Thymus (tissue), 11 donors: ENCODE measurements at regions not wholly inside any gene's neighbourhood (a gene's known extent, or its start where the extent isn't known, plus 50 kb on each side); places are given as distances from the start of the nearest gene placed in this dataset.
"Not testable (repeated sequence)": the region's sequence is repeated elsewhere in the genome, so short reads cannot be mapped to it uniquely, and the experiment has no call there.

Experiments
- DNase-seq, 9 donors: peaks; one replicate each; pipeline ENCODE4 v3.0.0-alpha.2; 2013; ENCODE audit warnings: low spot score in 9 of 9, low read depth in 6 of 9, missing footprints in 1 of 9
- H3K27ac ChIP-seq, 2 donors: one replicate each; pipeline ENCODE4 v1.5.1; 2013; ENCODE audit warnings: control low read depth in 1 of 2, low read depth in 1 of 2, low read length in 1 of 2, mild to moderate bottlenecking in 1 of 2, moderate library complexity in 1 of 2
- H3K27me3 ChIP-seq, 2 donors: one replicate each; pipeline ENCODE4 v1.5.1; 2013; ENCODE audit warnings: low read length in 1 of 2; ENCODE audit not compliant: control insufficient read depth in 2 of 2, insufficient read depth in 1 of 2
- H3K36me3 ChIP-seq, 2 donors: one replicate each; pipeline ENCODE4 v1.5.1; 2013; ENCODE audit warnings: low read length in 1 of 2, mild to moderate bottlenecking in 1 of 2, moderate library complexity in 1 of 2; ENCODE audit not compliant: control insufficient read depth in 2 of 2, insufficient read depth in 2 of 2
- H3K4me1 ChIP-seq, 2 donors: one replicate each; pipeline ENCODE4 v1.5.1; 2013; ENCODE audit warnings: low read length in 2 of 2; ENCODE audit not compliant: control insufficient read depth in 2 of 2, insufficient read depth in 2 of 2
- H3K4me3 ChIP-seq, 2 donors: one replicate each; pipeline ENCODE4 v1.5.1; 2013; ENCODE audit warnings: low read length in 2 of 2, control low read depth in 1 of 2, mild to moderate bottlenecking in 1 of 2
- H3K9me3 ChIP-seq, 2 donors: one replicate each; pipeline ENCODE4 v1.5.1; 2013; ENCODE audit warnings: low read length in 1 of 2, mild to moderate bottlenecking in 1 of 2; ENCODE audit not compliant: control insufficient read depth in 2 of 2, insufficient read depth in 1 of 2
- WGBS: extraction: QIAGEN DNeasy Blood & Tissue Kit; methylation state at CpG from one replicate; pipeline ENCODE4 v1.1.7; 2013; 5-methylcytosine and 5-hydroxymethylcytosine counted together
- donor health status: healthy.

DNA sequence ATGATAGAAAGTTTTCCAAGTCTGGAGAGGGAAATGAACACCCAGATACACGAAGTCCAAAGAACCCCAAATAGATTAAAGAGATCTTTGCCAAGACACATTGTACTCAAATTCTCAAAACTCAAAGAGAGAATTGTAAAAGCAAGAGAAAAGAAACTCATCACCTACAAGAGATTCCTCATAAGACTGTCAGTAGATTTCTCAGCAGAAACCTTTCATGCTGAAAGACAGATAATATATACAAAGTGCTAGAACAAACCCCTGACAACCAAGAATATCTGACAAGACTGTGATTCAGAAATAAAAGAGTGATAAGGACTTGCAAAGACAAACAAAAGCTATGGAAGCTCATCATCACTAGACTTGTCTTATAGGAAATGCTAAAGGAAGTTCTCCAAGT is 326.7 kb upstream of the ZNF608 start:
- Histone ChIP-seq H3K36me3 (no peaks in the 10 kb centered on the region), H3K4me1 (no peaks in the 10 kb centered on the region), H3K9me3 (peaks cover 0 to 2% of the 10 kb centered on the region in 2 donors), H3K27ac (no peak overlapping the region), H3K27me3 (no peaks in the 10 kb centered on the region), H3K4me3 (no peak overlapping the region)
- 88% methylated on average over 1 of the region's 1 CpG for whole genome bisulfite sequencing
- DNase-seq = no peak

DNA sequence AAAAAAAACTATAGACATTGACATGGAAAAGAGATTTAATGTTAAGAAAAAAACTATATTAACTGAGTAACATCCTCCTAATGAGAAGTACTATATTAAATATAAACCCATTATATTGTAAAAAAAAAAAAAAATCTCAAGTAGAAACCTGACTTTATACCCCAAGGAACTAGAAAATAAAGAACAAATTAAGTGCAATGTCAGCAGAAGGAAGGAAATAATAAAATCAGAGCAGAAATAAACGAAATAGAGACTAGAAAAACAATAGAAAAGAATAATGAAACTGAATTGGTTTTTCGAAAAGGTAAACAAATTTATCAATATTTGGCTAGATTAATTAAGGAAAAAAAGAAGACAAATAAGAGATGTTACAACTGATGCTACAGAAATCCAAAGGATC is 329.1 kb upstream of the ZNF608 start:
- Histone ChIP-seq H3K4me3 (no peak overlapping the region), H3K27ac (no peak overlapping the region), H3K4me1 (no peaks in the 10 kb centered on the region), H3K9me3 (peaks cover 0 to 2% of the 10 kb centered on the region in 2 donors), H3K36me3 (no peaks in the 10 kb centered on the region), H3K27me3 (no peaks in the 10 kb centered on the region)
- DNase-seq = no peak
- 94% methylated on average over 2 of the region's 2 CpGs for WGBS

- H3K4me3 ChIP-seq, H3K4me1 ChIP-seq, H3K9me3 ChIP-seq, H3K36me3 ChIP-seq, DNase-seq, H3K27ac ChIP-seq, H3K27me3 ChIP-seq: not testable (repeated sequence)
- 98% methylated on average over 5 of the region's 5 CpGs for WGBS
Observed at GRCh38 chr5:125079028-125079427, 332.6 kb upstream of the ZNF608 start.

DNA sequence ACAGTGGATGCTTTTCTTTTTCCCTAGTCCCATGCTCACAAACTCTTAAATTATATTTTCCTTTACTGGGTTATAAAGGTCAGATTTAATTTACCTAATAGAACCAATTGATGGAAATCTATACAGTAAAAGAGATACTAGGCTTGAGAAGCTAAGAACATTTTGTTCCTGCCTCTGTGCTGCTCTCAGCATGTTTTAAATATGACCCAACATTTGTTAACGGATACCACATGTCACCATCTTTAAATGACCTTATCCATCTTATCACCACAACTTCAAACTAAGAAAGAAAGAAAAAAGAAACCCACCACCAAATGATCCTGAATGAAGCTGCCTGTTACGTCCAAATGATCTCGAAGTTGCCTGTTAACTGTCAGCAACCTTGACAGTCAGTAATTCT is 334.7 kb upstream of the ZNF608 start:
- H3K27me3 ChIP-seq = no peaks in the 10 kb centered on the region
- H3K4me1 ChIP-seq = no peaks in the 10 kb centered on the region
- H3K36me3 ChIP-seq = no peaks in the 10 kb centered on the region
- WGBS = 94% methylated on average over 3 of the region's 3 CpGs
- H3K27ac ChIP-seq = no peak overlapping the region
- H3K4me3 ChIP-seq = no peak overlapping the region
- DNase-seq = no peak
- H3K9me3 ChIP-seq = no peaks in the 10 kb centered on the region

GRCh38 chr5:125083981-125084380 is 337.5 kb upstream of the ZNF608 start:
- peaks cover 0 to 6% of the 10 kb centered on the region in 2 donors for H3K9me3 ChIP-seq
- no peak for DNase-seq

DNA sequence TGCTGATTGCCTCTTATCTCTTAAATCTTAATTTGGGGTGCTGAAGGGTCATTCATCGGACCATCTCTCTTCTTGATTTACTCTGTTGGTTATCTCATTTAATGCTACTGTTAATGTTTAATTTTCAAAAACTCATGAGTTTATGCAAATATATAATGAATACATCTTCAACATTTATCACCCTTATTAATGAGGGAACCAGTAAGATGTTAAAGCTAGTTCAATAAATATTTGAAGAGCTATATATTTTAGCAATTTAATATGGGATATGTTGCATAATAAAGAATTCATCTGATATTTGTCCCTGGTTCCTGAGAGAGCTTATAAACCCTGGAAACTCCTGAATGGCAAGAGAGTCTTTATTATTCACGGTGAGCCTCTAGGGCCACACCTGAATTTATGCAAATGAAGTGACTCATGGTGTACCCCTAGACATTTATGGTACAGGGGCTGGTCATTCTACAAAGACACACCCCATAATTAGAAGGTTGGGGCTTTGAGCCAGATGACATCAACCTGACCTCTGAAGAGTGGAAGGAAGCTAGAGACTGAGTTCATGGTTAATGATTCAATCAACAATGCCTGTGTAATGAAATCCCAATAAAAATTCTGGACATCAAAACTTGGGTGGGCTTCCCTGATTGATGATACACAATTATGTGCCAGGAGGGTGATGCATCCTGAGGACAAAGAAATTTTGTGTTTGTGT is 339.5 kb upstream of the ZNF608 start:
- H3K4me1 ChIP-seq = no peaks in the 10 kb centered on the region
- H3K4me3 ChIP-seq = no peak overlapping the region
- H3K9me3 ChIP-seq = peaks cover 0 to 7% of the 10 kb centered on the region in 2 donors
- DNase-seq = no peak
- no peak overlapping the region for H3K27ac ChIP-seq
- H3K36me3 ChIP-seq = no peaks in the 10 kb centered on the region
- no peaks in the 10 kb centered on the region for H3K27me3 ChIP-seq
- WGBS = 73% methylated on average over 2 of the region's 2 CpGs

More at GRCh38 chr5:125083981-125084380, 337.5 kb upstream of the ZNF608 start:
- H3K27ac ChIP-seq = no peak overlapping the region
- H3K36me3 ChIP-seq = no peaks in the 10 kb centered on the region
- H3K4me1 ChIP-seq = no peaks in the 10 kb centered on the region
- no peak overlapping the region for H3K4me3 ChIP-seq
- no peaks in the 10 kb centered on the region for H3K27me3 ChIP-seq

GRCh38 chr5:125088522-125089105 is 342.2 kb upstream of the ZNF608 start:
- no peak overlapping the region for H3K4me3 ChIP-seq
- H3K4me1 ChIP-seq = no peaks in the 10 kb centered on the region
- 98% methylated on average over 27 of the region's 27 CpGs for WGBS
- DNase-seq = no peak
- H3K27ac ChIP-seq = no peak overlapping the region
- H3K36me3 ChIP-seq = no peaks in the 10 kb centered on the region
- H3K27me3 ChIP-seq = no peaks in the 10 kb centered on the region
- peaks cover 0 to 7% of the 10 kb centered on the region in 2 donors for H3K9me3 ChIP-seq

- H3K9me3 ChIP-seq, DNase-seq, H3K4me3 ChIP-seq, H3K27ac ChIP-seq, H3K27me3 ChIP-seq, H3K36me3 ChIP-seq, H3K4me1 ChIP-seq: not testable (repeated sequence)
- WGBS = 81% methylated on average over 3 of the region's 3 CpGs
Observed at GRCh38 chr5:125092138-125092537, 345.7 kb upstream of the ZNF608 start.

DNA sequence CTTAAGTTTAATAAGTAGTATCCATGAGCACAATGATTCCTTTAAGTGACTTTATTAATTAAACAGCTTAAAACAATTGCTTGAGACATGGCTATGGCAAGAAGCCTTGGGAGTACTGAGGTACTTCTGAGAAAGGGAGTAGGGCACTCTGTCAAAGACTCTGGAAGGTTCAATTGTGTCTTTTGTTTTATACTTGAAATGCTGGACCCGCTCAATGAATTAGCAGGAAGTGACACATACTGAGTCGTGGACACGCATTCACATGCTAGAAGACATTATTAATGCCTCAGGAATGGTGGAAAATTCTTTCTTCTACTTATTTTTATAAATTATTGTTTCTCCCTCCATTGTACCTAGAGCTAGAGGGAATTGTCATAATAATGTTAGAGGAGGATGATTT is 347.3 kb upstream of the ZNF608 start:
- Histone ChIP-seq H3K4me1 (no peaks in the 10 kb centered on the region), H3K4me3 (no peak overlapping the region), H3K27me3 (no peaks in the 10 kb centered on the region), H3K27ac (no peak overlapping the region), H3K9me3 (peaks cover 0 to 3% of the 10 kb centered on the region in 2 donors), H3K36me3 (no peaks in the 10 kb centered on the region)
- no peak for DNase-seq
- WGBS = 95% methylated on average over 3 of the region's 3 CpGs
